Hepatocyte (in vitro differentiated cells): ENCODE measurements at regions not wholly inside any gene's neighbourhood (a gene's known extent, or its start where the extent isn't known, plus 50 kb on each side); places are given as distances from the start of the nearest gene placed in this dataset.

ENCODE experiments used
- EZH2 ChIP-seq: fragments of 200-600 bp; sonication (generic); IDR thresholded peaks from 2 replicates; pipeline ENCODE4 v1.6.1; 2016; ENCODE audit warnings: antibody characterized with exemption, mild to moderate bottlenecking, borderline replicate concordance
- EZH2phosphoT487 ChIP-seq: fragments of 200-600 bp; sonication (generic); IDR thresholded peaks from one replicate; pipeline ENCODE4 v1.6.1; 2018; ENCODE audit warnings: antibody characterized with exemption, mild to moderate bottlenecking, low read depth, moderate library complexity; ENCODE audit not compliant: unreplicated experiment, severe bottlenecking
- TF ChIP-seq, protein P1 (sequence below): fragments of 200-600 bp; sonication (generic); IDR thresholded peaks from 2 replicates; pipeline ENCODE4 v1.5.1; 2016; ENCODE audit warnings: antibody characterized with exemption, mild to moderate bottlenecking; ENCODE audit not compliant: poor library complexity

- TF ChIP-seq, protein P1, sequence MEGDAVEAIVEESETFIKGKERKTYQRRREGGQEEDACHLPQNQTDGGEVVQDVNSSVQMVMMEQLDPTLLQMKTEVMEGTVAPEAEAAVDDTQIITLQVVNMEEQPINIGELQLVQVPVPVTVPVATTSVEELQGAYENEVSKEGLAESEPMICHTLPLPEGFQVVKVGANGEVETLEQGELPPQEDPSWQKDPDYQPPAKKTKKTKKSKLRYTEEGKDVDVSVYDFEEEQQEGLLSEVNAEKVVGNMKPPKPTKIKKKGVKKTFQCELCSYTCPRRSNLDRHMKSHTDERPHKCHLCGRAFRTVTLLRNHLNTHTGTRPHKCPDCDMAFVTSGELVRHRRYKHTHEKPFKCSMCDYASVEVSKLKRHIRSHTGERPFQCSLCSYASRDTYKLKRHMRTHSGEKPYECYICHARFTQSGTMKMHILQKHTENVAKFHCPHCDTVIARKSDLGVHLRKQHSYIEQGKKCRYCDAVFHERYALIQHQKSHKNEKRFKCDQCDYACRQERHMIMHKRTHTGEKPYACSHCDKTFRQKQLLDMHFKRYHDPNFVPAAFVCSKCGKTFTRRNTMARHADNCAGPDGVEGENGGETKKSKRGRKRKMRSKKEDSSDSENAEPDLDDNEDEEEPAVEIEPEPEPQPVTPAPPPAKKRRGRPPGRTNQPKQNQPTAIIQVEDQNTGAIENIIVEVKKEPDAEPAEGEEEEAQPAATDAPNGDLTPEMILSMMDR: no peak
- TF ChIP-seq EZH2: no peak
- no peak for TF ChIP-seq EZH2phosphoT487
Observed at GRCh38 chr1:189567890-189568289, 909.8 kb downstream of the BRINP3 start.
